ENCODE measurements at regions not wholly inside any gene's neighbourhood (a gene's known extent, or its start where the extent isn't known, plus 50 kb on each side); places are given as distances from the start of the nearest gene placed in this dataset.

- no peak for DNase-seq
These were observed 93.8 kb upstream of the AKT3 start for GRCh38 chr1:243943671-243944428.

DNA sequence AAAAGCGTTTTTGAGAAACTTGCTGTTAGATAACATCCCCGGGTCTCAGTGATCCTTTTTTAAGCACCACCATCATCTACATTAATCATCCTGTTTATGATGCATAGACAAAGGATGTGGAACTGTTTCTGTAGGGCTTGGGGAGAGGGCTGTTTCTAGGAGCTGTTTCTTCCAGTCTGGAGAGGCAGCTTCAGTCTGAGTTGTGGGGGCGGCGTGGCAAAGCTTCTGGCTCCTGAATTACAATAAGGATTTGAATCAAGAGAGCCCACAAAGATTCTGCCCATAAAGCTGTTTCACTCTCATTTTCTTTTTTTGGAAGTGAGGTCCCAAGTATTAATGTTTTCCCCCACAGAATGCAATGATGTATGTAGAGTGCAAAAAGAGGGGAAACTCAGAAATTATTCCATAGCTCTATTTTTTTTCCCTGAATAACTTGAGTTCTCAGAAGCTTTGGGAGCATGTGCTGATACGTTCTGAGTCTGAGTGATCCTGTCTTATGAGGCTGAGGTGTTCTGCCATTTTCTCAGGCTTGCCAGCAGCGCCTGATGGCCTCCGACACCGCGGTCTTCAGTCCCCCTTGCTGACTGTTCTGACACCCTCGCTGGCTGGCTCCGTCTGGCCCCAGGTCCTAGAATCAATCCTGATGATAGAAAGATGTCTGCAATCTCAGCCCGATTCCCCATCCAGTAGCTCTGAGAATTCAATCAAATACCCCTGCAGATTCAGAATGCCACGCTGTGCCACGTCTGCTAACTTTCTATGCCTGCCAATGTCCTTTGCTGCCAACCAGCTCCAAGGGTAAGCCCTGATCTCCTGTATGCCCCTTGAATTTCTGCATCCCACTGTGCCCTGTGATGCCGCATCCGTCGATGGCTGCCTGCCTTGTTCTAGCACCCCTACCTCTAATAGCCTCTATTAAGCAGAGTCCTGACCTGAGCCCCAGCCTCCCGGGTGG, 92.4 kb upstream of the AKT3 start:
- no peak for DNase-seq

- DNase-seq, result no peak
These were observed 90.4 kb upstream of the AKT3 start for GRCh38 chr1:243940451-243940850.

DNA sequence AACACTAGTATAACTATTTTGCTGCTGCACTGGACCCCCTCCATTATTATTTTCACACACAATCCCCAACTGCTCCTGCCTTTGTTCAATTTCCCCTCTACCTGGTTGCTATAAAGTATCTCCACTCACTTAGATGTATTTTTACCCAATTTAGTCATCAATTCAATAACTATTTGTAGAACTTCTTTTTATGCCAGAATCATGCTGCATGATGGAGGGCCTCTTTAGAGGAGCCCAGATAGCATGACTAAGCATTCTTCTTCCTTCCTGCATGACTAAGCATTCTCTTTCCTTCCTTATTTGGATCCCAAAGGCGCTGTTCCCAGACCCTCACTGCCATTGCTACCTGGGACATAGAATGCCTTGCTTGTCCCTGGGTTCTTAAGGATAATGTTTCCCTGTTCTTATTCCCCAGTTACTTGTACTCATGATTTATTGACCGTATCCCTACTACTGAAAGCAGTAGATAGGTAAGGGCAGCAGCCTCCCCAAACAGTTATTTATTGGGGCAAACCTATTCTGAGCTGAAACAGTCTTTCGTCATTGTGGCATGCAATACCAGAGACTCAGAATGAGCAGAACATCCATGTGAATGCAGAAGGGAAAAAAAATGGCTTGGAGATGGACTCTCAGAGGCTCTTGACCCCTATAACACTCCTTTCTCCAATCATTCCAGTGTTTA, 89.3 kb upstream of the AKT3 start:
- no peak for DNase-seq

- DNase-seq, result no peak
These were observed 88.2 kb upstream of the AKT3 start for GRCh38 chr1:243938208-243938607.

- no peak for DNase-seq
These were observed 83.5 kb upstream of the AKT3 start for GRCh38 chr1:243933495-243933894.

GRCh38 chr1:243931957-243932356, 81.9 kb upstream of the AKT3 start:
- DNase-seq, result no peak

DNA sequence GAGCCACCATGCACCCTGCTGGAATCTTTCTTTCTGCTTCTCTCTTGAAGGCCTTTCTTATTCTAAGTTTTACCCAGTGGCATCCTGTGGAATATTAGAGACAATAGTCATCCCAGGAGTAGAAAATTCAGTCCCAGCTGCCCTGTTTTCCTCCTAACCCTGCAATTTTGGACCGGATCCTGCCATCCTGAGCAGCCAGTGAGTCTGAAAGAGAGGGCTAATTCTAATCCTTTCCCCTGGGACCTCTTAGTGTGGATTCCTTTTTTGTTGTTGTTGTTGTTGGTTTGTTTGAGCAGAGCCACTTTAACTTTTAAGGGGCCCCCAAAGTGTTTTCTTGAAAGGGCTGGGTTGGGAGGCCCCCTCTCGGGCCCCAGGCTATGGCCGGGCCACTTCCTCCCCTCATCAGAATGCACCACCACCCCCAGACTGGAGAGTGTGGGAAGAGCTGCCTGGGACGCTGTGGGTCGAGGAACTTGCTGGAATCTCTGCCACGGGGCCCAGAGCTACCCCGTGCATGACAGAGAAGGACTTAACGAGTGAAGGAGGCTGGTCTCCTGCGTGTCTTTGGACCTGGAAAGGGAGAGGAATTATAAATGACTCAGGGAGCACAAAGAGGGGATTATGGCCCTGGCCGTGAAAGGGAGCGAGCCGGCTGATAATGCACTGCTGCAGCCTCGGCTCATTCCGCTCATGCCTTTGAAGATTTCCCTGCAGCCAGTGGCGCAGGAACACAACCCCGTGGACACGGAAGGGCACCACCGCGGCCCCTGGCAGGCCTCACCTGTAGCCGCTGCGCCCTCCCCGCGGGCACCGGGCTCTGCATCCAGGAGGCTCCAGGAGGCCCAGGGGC, 81.0 kb upstream of the AKT3 start:
- peak; percentile 70 for DNase-seq

- DNase-seq, result no peak
These were observed 77.3 kb upstream of the AKT3 start for GRCh38 chr1:243927381-243927780.

DNA sequence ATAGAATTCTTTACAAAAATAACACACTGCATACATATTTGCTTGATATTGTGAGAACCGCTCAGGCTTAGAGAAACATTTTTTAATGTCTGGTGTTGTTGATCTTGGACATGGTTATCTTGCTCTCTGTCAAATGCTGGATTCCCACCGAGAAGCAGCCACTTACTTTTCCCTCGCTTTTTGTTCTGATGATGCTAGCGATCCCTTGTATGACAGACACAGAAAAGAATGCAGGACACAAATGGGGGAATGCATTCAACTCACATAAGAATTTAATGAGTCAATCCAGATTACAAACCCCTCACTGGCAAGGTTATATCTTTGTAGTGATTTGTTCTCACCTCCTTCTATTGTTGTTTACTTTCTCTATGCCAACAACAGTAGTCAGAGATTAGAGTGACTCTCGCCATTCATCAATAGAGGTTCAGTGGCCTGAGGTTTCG, 76.8 kb upstream of the AKT3 start:
- no peak for DNase-seq

DNA sequence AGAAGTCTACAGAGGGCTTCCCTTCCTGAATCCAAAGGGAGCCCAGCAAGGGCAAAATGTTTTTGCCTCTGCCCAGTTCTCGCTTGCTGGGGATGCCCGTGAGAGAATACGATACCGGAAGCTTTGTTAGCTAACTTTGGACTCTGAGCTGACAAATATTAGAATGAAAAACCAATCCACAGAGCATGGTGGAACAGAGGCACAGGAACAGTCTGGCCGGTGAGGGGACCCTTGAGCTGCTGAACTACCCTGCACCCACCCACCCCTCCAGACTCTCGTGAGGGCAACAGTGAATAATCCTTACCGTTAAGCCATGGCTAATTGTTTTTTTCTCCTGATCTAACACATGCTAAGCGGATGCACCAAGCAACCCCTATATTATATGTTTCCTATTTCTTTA, 76.3 kb upstream of the AKT3 start:
- no peak for DNase-seq

DNA sequence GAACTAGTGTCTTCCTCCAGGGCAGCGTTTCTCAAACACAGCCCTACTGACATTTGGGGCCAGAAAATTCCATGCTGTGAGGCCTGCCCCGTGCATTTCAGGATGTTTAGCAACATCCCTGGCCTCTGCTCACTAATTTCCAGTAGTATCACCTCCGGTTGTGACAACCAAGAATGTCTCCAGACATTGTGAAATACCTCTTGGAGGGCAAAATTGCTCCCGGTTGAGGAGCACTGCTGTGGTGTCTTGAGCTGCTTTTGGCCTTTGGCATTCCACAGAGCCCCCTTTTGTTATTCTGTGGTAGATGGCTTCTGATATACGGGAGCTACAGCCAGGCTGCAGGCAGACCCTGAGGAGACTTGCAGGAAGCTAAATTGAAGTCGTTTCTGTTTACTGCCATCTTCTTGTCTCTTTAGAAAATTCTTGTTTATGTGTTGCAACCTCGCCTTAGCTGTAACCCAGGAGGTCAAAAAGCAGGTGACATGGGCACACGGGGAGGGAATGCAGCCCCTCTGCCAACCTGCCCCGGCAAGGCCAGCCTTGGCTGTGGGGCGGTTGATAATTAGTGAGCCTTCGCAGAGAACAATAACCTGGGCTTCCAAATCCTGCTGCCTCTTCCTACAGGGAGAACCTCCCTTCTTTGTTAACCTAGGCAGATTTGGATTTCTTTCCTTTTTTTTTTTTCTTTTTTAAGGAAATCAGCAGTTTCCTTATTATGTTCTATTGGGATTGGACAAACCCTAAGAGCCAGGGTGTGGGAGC, 74.7 kb upstream of the AKT3 start:
- no peak for DNase-seq

DNA sequence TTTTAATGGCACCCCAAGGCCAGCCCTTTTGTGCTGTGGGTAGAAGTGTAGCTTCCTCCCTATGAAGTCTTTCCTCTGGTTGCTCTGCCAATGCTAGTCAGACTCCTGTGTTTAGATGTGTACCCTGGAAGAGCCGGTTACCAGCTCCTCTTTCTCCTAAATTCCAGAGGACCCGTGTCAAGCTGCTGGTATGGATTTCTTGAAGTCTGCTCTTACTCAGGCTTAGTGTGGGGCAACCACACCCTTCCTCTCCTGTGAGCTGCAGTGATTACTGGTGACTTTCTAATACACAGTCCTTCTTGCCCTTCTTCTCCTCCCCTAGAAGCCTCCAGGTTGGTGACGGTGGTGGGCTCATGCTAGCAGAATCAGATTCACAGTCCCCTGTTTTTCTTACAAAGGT, 74.1 kb upstream of the AKT3 start:
- no peak for DNase-seq

GRCh38 chr1:243923292-243924171, 73.5 kb upstream of the AKT3 start:
- no peak for DNase-seq

- no peak for DNase-seq
These were observed 71.1 kb upstream of the AKT3 start for GRCh38 chr1:243921111-243921510.

GRCh38 chr1:243917863-243918565, 68.0 kb upstream of the AKT3 start:
- DNase-seq, result no peak

GRCh38 chr1:243917177-243917862, 67.3 kb upstream of the AKT3 start:
- peak; percentile 90 for DNase-seq

DNA sequence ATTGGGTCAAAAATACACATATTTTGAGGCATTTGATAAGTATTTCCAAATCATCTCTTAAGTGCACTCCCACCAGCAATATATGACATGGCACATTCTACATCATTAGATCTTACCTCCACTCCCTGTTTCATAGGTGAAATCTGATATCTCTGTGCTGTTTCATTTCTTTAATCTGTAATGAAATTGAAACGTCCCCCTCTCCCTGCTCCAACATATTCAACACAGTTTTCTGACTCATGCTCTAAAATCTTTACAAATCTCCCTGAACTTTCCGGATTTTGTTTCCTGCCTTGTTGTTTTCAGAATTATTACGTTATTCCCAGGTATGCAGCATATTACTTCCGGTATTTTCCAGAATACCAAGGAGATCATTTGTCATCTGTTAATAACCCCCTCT, 66.1 kb upstream of the AKT3 start:
- DNase-seq, result no peak

- DNase-seq, result no peak
These were observed 62.3 kb upstream of the AKT3 start for GRCh38 chr1:243912347-243912746.

All from retina (tissue), 1 donor.